ENCODE measurements at regions not wholly inside any gene's neighbourhood (a gene's known extent, or its start where the extent isn't known, plus 50 kb on each side); places are given as distances from the start of the nearest gene placed in this dataset.

GRCh38 chr1:48047116-48047515 is 49.9 kb upstream of the TRABD2B start:
- TF ChIP-seq CTCF (IDR thresholded peaks at IDR 0.05) (no peak), POLR2A (IDR thresholded peaks at IDR 0.05) (no peak)
